H1 (cell line): ENCODE measurements at regions not wholly inside any gene's neighbourhood (a gene's known extent, or its start where the extent isn't known, plus 50 kb on each side); places are given as distances from the start of the nearest gene placed in this dataset.

Experiments used
- CTCF ChIA-PET: fragments of 300-600 bp; sonication (Branson Sonifier 250); formaldehyde crosslinking; loops from one replicate; lab custom pipeline; 2021; ENCODE audit not compliant: partially characterized antibody; lab: Charles Lee
- POLR2A ChIA-PET: fragments of 300-600 bp; sonication (Branson Sonifier 250); formaldehyde crosslinking; loops from one replicate; lab custom pipeline; 2021; ENCODE audit warnings: inconsistent platforms; ENCODE audit not compliant: partially characterized antibody; lab: Charles Lee
- DNase-seq, 2 experiments: peaks; one replicate each; pipeline versions ENCODE4 v3.0.0 to v3.0.0-alpha.2; 2010 to 2022; ENCODE audit warnings: low spot score in 2 of 2, low read depth in 1 of 2, mixed read lengths in 1 of 2
- FAIRE-seq: peaks from 2 replicates; lab custom pipeline; 2011; peaks lifted over from hg19 to GRCh38; lab: Jason Lieb, UNC
- H2AFZ ChIP-seq: 2 replicates; pipeline ENCODE4 v1.8.1; 2012; ENCODE audit warnings: low read length, inconsistent platforms
- H2AK5ac ChIP-seq: 2 replicates; pipeline ENCODE4 v1.6.1; 2013; ENCODE audit warnings: low read depth, low read length
- H2BK120ac ChIP-seq: replicated peaks from 2 replicates; pipeline ENCODE3; 2013; ENCODE audit warnings: low read depth, low read length, inconsistent platforms
- H2BK12ac ChIP-seq: 2 replicates; pipeline ENCODE4 v1.6.1; 2013; ENCODE audit warnings: low read depth, low read length
- H2BK15ac ChIP-seq: 2 replicates; pipeline ENCODE4 v1.6.1; 2013; ENCODE audit warnings: low read length
- H2BK20ac ChIP-seq: 2 replicates; pipeline ENCODE4 v1.6.1; 2013; ENCODE audit warnings: low read length
- H2BK5ac ChIP-seq: 2 replicates; pipeline ENCODE4 v1.6.1; 2013; ENCODE audit warnings: low read depth, low read length
- H3K14ac ChIP-seq: 2 replicates; pipeline ENCODE4 v1.6.1; 2013; ENCODE audit warnings: inconsistent platforms; ENCODE audit not compliant: insufficient read length
- H3K18ac ChIP-seq: 2 replicates; pipeline ENCODE4 v1.6.1; 2013; ENCODE audit warnings: low read length; ENCODE audit errors: extremely low read depth
- H3K23ac ChIP-seq: 2 replicates; pipeline ENCODE4 v1.6.1; 2013; ENCODE audit warnings: inconsistent platforms; ENCODE audit not compliant: insufficient read length
- H3K23me2 ChIP-seq: 2 replicates; pipeline ENCODE4 v1.6.1; 2013; ENCODE audit warnings: low read depth, low read length
- H3K27ac ChIP-seq: 2 replicates; pipeline ENCODE4 v1.6.1; 2011; ENCODE audit warnings: low read depth, low read length, inconsistent platforms
- H3K27me3 ChIP-seq, 4 experiments: replicated peaks in 1 of 4; 1 replicate in 1 of 4; 2 replicates in 3 of 4; pipeline versions ENCODE4 v1.6.1 to v1.8.1; 2011 to 2013; ENCODE audit warnings: low read length in 3 of 4, mild to moderate bottlenecking in 3 of 4, inconsistent platforms in 2 of 4, mixed read lengths in 2 of 4, moderate library complexity in 1 of 4; ENCODE audit not compliant: control insufficient read depth in 3 of 4, insufficient read depth in 3 of 4; ENCODE audit errors: extremely low read depth in 1 of 4
- H3K36me3 ChIP-seq, 4 experiments: 2 replicates each; pipeline versions ENCODE4 v1.6.1 to v1.8.1; 2011 to 2013; ENCODE audit warnings: mild to moderate bottlenecking in 4 of 4, low read length in 3 of 4, moderate library complexity in 2 of 4, control low read depth in 1 of 4, inconsistent platforms in 1 of 4; ENCODE audit not compliant: insufficient read depth in 4 of 4, control insufficient read depth in 2 of 4
- H3K4ac ChIP-seq: replicated peaks from 2 replicates; pipeline ENCODE3; 2013; ENCODE audit warnings: low read length, low read depth, mixed read lengths, inconsistent platforms; ENCODE audit not compliant: insufficient read length
- H3K4me1 ChIP-seq, 4 experiments: replicated peaks in 1 of 4; 1 replicate in 1 of 4; 2 replicates in 3 of 4; pipeline versions ENCODE4 v1.6.1 to v1.8.1; 2011 to 2013; ENCODE audit warnings: low read length in 3 of 4, inconsistent platforms in 2 of 4, mixed read lengths in 1 of 4; ENCODE audit not compliant: insufficient read depth in 4 of 4, control insufficient read depth in 3 of 4
- H3K4me2 ChIP-seq, 2 experiments: 2 replicates each; pipeline versions ENCODE4 v1.6.1 to v1.8.1; 2011 to 2013; ENCODE audit warnings: low read depth in 2 of 2, low read length in 2 of 2, control low read depth in 1 of 2, inconsistent platforms in 1 of 2, mild to moderate bottlenecking in 1 of 2; ENCODE audit not compliant: insufficient read depth in 1 of 2
- H3K4me3 ChIP-seq, 4 experiments: fragments of 200-600, 300-600 bp in 1 of 4; sonication (generic), shearing (Covaris generic), sonication (Bioruptor Twin) in 1 of 4; 2 replicates each; pipeline versions ENCODE4 v1.5.1 to v1.8.1; 2011 to 2016; ENCODE audit warnings: low read length in 4 of 4, low read depth in 3 of 4, control low read depth in 2 of 4, inconsistent platforms in 2 of 4, mild to moderate bottlenecking in 2 of 4, mixed read lengths in 1 of 4, moderate library complexity in 1 of 4; ENCODE audit not compliant: insufficient read depth in 2 of 4; ENCODE audit errors: extremely low read depth in 1 of 4
- H3K56ac ChIP-seq: replicated peaks from 2 replicates; pipeline ENCODE3; 2013; ENCODE audit warnings: low read depth, mild to moderate bottlenecking, mixed read lengths, low read length, inconsistent platforms; ENCODE audit not compliant: insufficient read length
- H3K79me1 ChIP-seq: 2 replicates; pipeline ENCODE4 v1.6.1; 2013; ENCODE audit warnings: low read depth, low read length, control low read depth
- H3K79me2 ChIP-seq, 2 experiments: 2 replicates each; pipeline versions ENCODE4 v1.6.1 to v1.8.1; 2012 to 2013; ENCODE audit warnings: low read length in 2 of 2, mild to moderate bottlenecking in 2 of 2, inconsistent platforms in 1 of 2; ENCODE audit not compliant: insufficient read depth in 2 of 2, control insufficient read depth in 1 of 2
- H3K9ac ChIP-seq, 4 experiments: replicated peaks in 1 of 4; 1 replicate in 1 of 4; 2 replicates in 3 of 4; pipeline versions ENCODE4 v1.6.1 to v1.8.1; 2011 to 2013; ENCODE audit warnings: low read depth in 3 of 4, low read length in 3 of 4, control low read depth in 2 of 4, mild to moderate bottlenecking in 2 of 4, moderate library complexity in 2 of 4, inconsistent platforms in 1 of 4; ENCODE audit errors: extremely low read depth in 1 of 4
- H3K9me3 ChIP-seq, 2 experiments: 2 replicates each; pipeline versions ENCODE4 v1.6.1 to v1.8.1; 2012 to 2013; ENCODE audit warnings: mild to moderate bottlenecking in 2 of 2, moderate library complexity in 2 of 2, control low read depth in 1 of 2, inconsistent platforms in 1 of 2, low read depth in 1 of 2, low read length in 1 of 2, mixed read lengths in 1 of 2; ENCODE audit not compliant: insufficient read depth in 2 of 2
- H4K20me1 ChIP-seq, 2 experiments: replicated peaks in 1 of 2; 2 replicates each; pipeline versions ENCODE3 to v1.8.1; 2011 to 2013; ENCODE audit warnings: inconsistent platforms in 2 of 2, low read length in 2 of 2, mild to moderate bottlenecking in 1 of 2; ENCODE audit not compliant: insufficient read depth in 2 of 2, control insufficient read depth in 1 of 2
- H4K5ac ChIP-seq: 2 replicates; pipeline ENCODE4 v1.6.1; 2013; ENCODE audit warnings: low read length, low read depth, mixed read lengths, inconsistent platforms; ENCODE audit not compliant: insufficient read length
- H4K8ac ChIP-seq: 2 replicates; pipeline ENCODE4 v1.8.0; 2013; ENCODE audit warnings: mild to moderate bottlenecking, moderate library complexity, low read length, inconsistent platforms; ENCODE audit not compliant: insufficient read depth; ENCODE audit errors: extremely low read depth
- H4K91ac ChIP-seq: replicated peaks from 2 replicates; pipeline ENCODE3; 2013; ENCODE audit warnings: low read length, mixed read lengths, inconsistent platforms; ENCODE audit not compliant: insufficient read length
- BCL11A ChIP-seq, 2 experiments: IDR thresholded peaks; one replicate each; pipeline ENCODE4 v1.6.1; 2011; ENCODE audit warnings: low read depth in 2 of 2, low read length in 2 of 2, mild to moderate bottlenecking in 2 of 2
- BRCA1 ChIP-seq: IDR thresholded peaks from 2 replicates; pipeline ENCODE4 v1.6.1; 2012; ENCODE audit warnings: low read depth, low read length, improper control_type of control experiment
- CHD1 ChIP-seq: IDR thresholded peaks from 2 replicates; pipeline ENCODE4 v1.6.1; 2012; ENCODE audit warnings: low read depth, low read length, improper control_type of control experiment
- EGR1 ChIP-seq: IDR thresholded peaks from 2 replicates; pipeline ENCODE4 v1.6.1; 2011; ENCODE audit warnings: low read depth, low read length, borderline replicate concordance
- HDAC6 ChIP-seq: IDR thresholded peaks from one replicate; pipeline ENCODE4 v1.7.1; 2012; ENCODE audit warnings: low read depth, mild to moderate bottlenecking, inconsistent platforms, low read length, moderate library complexity
- JUN ChIP-seq: IDR thresholded peaks from 2 replicates; pipeline ENCODE4 v1.6.1; 2011; ENCODE audit warnings: low read depth, mild to moderate bottlenecking, improper control_type of control experiment, low read length
- POLR2AphosphoS5 ChIP-seq: IDR thresholded peaks from 2 replicates; pipeline ENCODE4 v1.6.1; 2011; ENCODE audit warnings: low read depth, low read length
- RAD21 ChIP-seq, 2 experiments: IDR thresholded peaks in 1 of 2; conservative IDR thresholded peaks in 1 of 2; 2 replicates each; pipeline ENCODE4 v1.6.1; 2011; ENCODE audit warnings: low read depth in 2 of 2, low read length in 2 of 2, improper control_type of control experiment in 1 of 2, inconsistent platforms in 1 of 2, mild to moderate bottlenecking in 1 of 2, moderate library complexity in 1 of 2
- SAP30 ChIP-seq: fragments of 300-600 bp; sonication (generic); IDR thresholded peaks from 2 replicates; pipeline ENCODE4 v1.7.1; 2012; ENCODE audit warnings: low read length, moderate library complexity, mild to moderate bottlenecking, inconsistent platforms; ENCODE audit not compliant: insufficient read depth, insufficient replicate concordance
- TAF1 ChIP-seq: IDR thresholded peaks from 2 replicates; pipeline ENCODE4 v1.6.1; 2011; ENCODE audit warnings: mild to moderate bottlenecking, low read depth, low read length
- YY1 ChIP-seq: IDR thresholded peaks from 2 replicates; pipeline ENCODE4 v1.6.1; 2011; ENCODE audit warnings: low read depth, mild to moderate bottlenecking, low read length
- WGBS, 2 experiments: shearing (Covaris generic) in 1 of 2; methylation state at CpG; one replicate each; pipeline versions ENCODE4 v1.1.6 to v1.1.7; 2013 to 2015; ENCODE audit warnings: low lambda C conversion rate in 2 of 2, mixed read lengths in 2 of 2, inconsistent platforms in 1 of 2, low coverage in 1 of 2, missing lambda C conversion rate in 1 of 2; ENCODE audit not compliant: insufficient replicate concordance in 2 of 2, insufficient coverage in 1 of 2, insufficient read length in 1 of 2; ENCODE audit errors: extremely low coverage in 1 of 2, missing lambda C conversion rate in 1 of 2; 5-methylcytosine and 5-hydroxymethylcytosine counted together
- TF ChIP-seq, protein P1 (sequence below), 3 experiments: IDR thresholded peaks; 1 replicate in 2 of 3; 2 replicates in 1 of 3; pipeline versions ENCODE4 v1.5.1 to v1.6.1; 2011; ENCODE audit warnings: low read length in 3 of 3, mild to moderate bottlenecking in 3 of 3, inconsistent platforms in 2 of 3, low read depth in 1 of 3, moderate library complexity in 1 of 3; ENCODE audit not compliant: insufficient read depth in 1 of 3; ENCODE audit errors: control extremely low read depth in 1 of 3

DNA sequence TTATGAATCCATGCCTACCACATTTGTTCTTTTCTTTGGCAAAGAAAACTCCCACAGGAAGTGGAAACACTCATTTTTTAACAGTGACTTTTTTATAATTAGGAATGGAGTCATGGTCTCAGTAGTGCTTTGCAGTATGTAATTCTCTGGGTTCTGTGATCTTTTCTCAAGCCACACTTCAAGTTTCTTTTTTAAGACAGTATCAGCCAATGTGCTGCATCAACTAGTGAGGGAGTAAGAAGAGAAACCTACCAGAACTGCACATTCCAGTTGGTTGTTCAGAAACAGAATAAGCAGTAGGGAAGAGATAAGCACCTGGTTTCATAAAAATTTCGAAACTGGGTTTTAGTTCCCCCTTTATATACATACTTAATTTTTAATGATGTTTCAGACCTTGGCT, 126.3 kb downstream of the FOXB1 start:
- Histone ChIP-seq H3K18ac (no peak overlapping the region), H3K79me1 (no peaks in the 10 kb centered on the region), H4K8ac (no peak overlapping the region), H3K4me2 (no peak overlapping the region), H3K23me2 (peaks cover 2% of the 10 kb centered on the region; the same call in 1 of the 2 replicates), H3K79me2 (no peaks in the 10 kb centered on the region), H3K14ac (no peak overlapping the region), H3K4me1 (peaks cover 0 to 14% (median 9%) of the 10 kb centered on the region in 4 experiments; a peak in 5 of 7 replicates), H2BK120ac (no peak overlapping the region), H3K9ac (no peak overlapping the region), H4K20me1 (no peaks in the 10 kb centered on the region), H3K36me3 (no peaks in the 10 kb centered on the region), H3K27me3 (no peaks in the 10 kb centered on the region), H3K4ac (no peak overlapping the region), H4K91ac (no peak overlapping the region), H2BK15ac (no peak overlapping the region), H4K5ac (no peak overlapping the region), H3K23ac (no peak overlapping the region), H2BK5ac (no peak overlapping the region), H2BK20ac (no peak overlapping the region), H2BK12ac (no peak overlapping the region), H2AFZ (no peak overlapping the region), H3K9me3 (no peaks in the 10 kb centered on the region), H3K27ac (no peak overlapping the region), H2AK5ac (no peak overlapping the region), H3K4me3 (no peak overlapping the region), H3K56ac (no peak overlapping the region)
- DNase-seq (no peak), FAIRE-seq (no peak)
- WGBS, 2 experiments, result 74% methylated on average over 1 of the region's 1 CpG; no CpG with 5 or more reads in 1 of the 2 experiments
- CTCF ChIA-PET, result interaction anchor here (0.7 to 1.4 kb wide), 2 partner anchors 17 to 50 kb away, joined by 3 read pairs; no protein-coding TSS in a partner anchor
- POLR2A ChIA-PET, result no interaction called here
- TF ChIP-seq, protein P1, sequence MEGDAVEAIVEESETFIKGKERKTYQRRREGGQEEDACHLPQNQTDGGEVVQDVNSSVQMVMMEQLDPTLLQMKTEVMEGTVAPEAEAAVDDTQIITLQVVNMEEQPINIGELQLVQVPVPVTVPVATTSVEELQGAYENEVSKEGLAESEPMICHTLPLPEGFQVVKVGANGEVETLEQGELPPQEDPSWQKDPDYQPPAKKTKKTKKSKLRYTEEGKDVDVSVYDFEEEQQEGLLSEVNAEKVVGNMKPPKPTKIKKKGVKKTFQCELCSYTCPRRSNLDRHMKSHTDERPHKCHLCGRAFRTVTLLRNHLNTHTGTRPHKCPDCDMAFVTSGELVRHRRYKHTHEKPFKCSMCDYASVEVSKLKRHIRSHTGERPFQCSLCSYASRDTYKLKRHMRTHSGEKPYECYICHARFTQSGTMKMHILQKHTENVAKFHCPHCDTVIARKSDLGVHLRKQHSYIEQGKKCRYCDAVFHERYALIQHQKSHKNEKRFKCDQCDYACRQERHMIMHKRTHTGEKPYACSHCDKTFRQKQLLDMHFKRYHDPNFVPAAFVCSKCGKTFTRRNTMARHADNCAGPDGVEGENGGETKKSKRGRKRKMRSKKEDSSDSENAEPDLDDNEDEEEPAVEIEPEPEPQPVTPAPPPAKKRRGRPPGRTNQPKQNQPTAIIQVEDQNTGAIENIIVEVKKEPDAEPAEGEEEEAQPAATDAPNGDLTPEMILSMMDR (IDR thresholded peaks at IDR 0.05; ENCODE audit: control extremely low read depth in 1 of 3, insufficient read depth in 1 of 3, low read depth in 1 of 3, low read length in 3 of 3), result no peak
- TF ChIP-seq EGR1, result no peak
- TF ChIP-seq JUN, result no peak
- no peak for TF ChIP-seq SAP30
- TF ChIP-seq POLR2AphosphoS5, result no peak
- no peak for TF ChIP-seq BRCA1
- TF ChIP-seq YY1, result no peak
- no peak for TF ChIP-seq TAF1
- no peak for TF ChIP-seq BCL11A (IDR thresholded peaks at IDR 0.05; ENCODE audit: low read depth in 2 of 2, low read length in 2 of 2)
- TF ChIP-seq HDAC6, result no peak
- no peak for TF ChIP-seq CHD1
- no peak for TF ChIP-seq RAD21 (IDR thresholded peaks at IDR 0.05 in 1 of 2, conservative IDR thresholded peaks at IDR 0.05 in 1 of 2; ENCODE audit: low read depth in 2 of 2, low read length in 2 of 2)
